ENCODE measurements at regions not wholly inside any gene's neighbourhood (a gene's known extent, or its start where the extent isn't known, plus 50 kb on each side); places are given as distances from the start of the nearest gene placed in this dataset.

- TF ChIP-seq, protein P1, sequence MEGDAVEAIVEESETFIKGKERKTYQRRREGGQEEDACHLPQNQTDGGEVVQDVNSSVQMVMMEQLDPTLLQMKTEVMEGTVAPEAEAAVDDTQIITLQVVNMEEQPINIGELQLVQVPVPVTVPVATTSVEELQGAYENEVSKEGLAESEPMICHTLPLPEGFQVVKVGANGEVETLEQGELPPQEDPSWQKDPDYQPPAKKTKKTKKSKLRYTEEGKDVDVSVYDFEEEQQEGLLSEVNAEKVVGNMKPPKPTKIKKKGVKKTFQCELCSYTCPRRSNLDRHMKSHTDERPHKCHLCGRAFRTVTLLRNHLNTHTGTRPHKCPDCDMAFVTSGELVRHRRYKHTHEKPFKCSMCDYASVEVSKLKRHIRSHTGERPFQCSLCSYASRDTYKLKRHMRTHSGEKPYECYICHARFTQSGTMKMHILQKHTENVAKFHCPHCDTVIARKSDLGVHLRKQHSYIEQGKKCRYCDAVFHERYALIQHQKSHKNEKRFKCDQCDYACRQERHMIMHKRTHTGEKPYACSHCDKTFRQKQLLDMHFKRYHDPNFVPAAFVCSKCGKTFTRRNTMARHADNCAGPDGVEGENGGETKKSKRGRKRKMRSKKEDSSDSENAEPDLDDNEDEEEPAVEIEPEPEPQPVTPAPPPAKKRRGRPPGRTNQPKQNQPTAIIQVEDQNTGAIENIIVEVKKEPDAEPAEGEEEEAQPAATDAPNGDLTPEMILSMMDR (IDR thresholded peaks at IDR 0.05; ENCODE audit: borderline replicate concordance, extremely low read depth, low read length, poor library complexity, severe bottlenecking): no peak
- TF ChIP-seq EZH2 (IDR thresholded peaks at IDR 0.05; ENCODE audit: borderline replicate concordance, low read depth, low read length, severe bottlenecking): no peak
Observed at GRCh38 chr3:40780291-40780924, 255.6 kb downstream of the ZNF621 start.

All from DND-41 (cell line).